ENCODE measurements at regions not wholly inside any gene's neighbourhood (a gene's known extent, or its start where the extent isn't known, plus 50 kb on each side); places are given as distances from the start of the nearest gene placed in this dataset.

- no peak for TF ChIP-seq YY1 (IDR thresholded peaks at IDR 0.05; ENCODE audit: low read depth, low read length)
- TF ChIP-seq JUND (IDR thresholded peaks at IDR 0.05; ENCODE audit: low read length), result no peak
- TF ChIP-seq POLR2A (IDR thresholded peaks at IDR 0.05; ENCODE audit: control extremely low read depth in 1 of 2, low read depth in 2 of 2, low read length in 2 of 2), result no peak
Measured at GRCh38 chr3:117118604-117119003, 409.0 kb downstream of the TUSC7 start.
